GM12878 (cell line): ENCODE measurements at regions not wholly inside any gene's neighbourhood (a gene's known extent, or its start where the extent isn't known, plus 50 kb on each side); places are given as distances from the start of the nearest gene placed in this dataset.

Source experiments
- ATAC-seq: fragments of 200-7000 bp; cut with Tn5 transposase; 3 replicates; pipeline ENCODE4 v1.9.1; 2020; ENCODE audit warnings: mild to moderate bottlenecking, moderate library complexity
- BruUV-seq: library from RNA; stranded (reverse); fragments of 400-500 nt; replicated peaks from 2 replicates; lab custom pipeline; 2021; lab: Mats Ljungman, UMichigan
- CTCF ChIA-PET: fragments of 300-600 bp; sonication (Branson Sonifier 250); formaldehyde crosslinking; extraction: SDS; loops from one replicate; lab custom pipeline; 2021; ENCODE audit warnings: inconsistent platforms; lab: Yijun Ruan, JAX
- POLR2A ChIA-PET: fragments of 350-600 bp; formaldehyde crosslinking; extraction: SDS; loops from one replicate; lab custom pipeline; 2021; ENCODE audit warnings: inconsistent platforms; lab: Charles Lee
- RAD21 ChIA-PET: fragments of 300-600 bp; sonication (Branson Sonifier 250); formaldehyde crosslinking; loops from one replicate; lab custom pipeline; 2023; ENCODE audit warnings: antibody characterized with exemption; ENCODE audit not compliant: unreplicated experiment; lab: Charles Lee
- SMC1A ChIA-PET: fragments of 300-600 bp; sonication (Branson Sonifier 250); formaldehyde crosslinking; loops from one replicate; lab custom pipeline; 2023; ENCODE audit not compliant: unreplicated experiment, uncharacterized antibody; lab: Charles Lee
- DNase-seq: peaks from one replicate; pipeline ENCODE4 v3.0.0-alpha.2; 2011; ENCODE audit warnings: low read depth, low spot score
- FAIRE-seq: peaks from 3 replicates; lab custom pipeline; 2011; peaks lifted over from hg19 to GRCh38; lab: Jason Lieb, UNC
- H2AFZ ChIP-seq: 2 replicates; pipeline ENCODE4 v1.6.0; 2011; ENCODE audit warnings: low read depth, low read length, control low read depth; ENCODE audit not compliant: control insufficient read depth
- H3K27ac ChIP-seq: 2 replicates; pipeline ENCODE4 v1.5.1; 2011; ENCODE audit warnings: control low read depth; ENCODE audit not compliant: control insufficient read depth, insufficient read depth
- H3K27me3 ChIP-seq, 2 experiments: replicated peaks in 1 of 2; 2 replicates each; pipeline versions ENCODE4 v1.6.0 to v1.6.1; 2011; ENCODE audit warnings: low read length in 1 of 2; ENCODE audit not compliant: control insufficient read depth in 2 of 2, insufficient read depth in 2 of 2
- H3K36me3 ChIP-seq, 2 experiments: 2 replicates each; pipeline ENCODE4 v1.5.1; 2011; ENCODE audit warnings: low read length in 1 of 2; ENCODE audit not compliant: control insufficient read depth in 2 of 2, insufficient read depth in 2 of 2
- H3K4me1 ChIP-seq: 2 replicates; pipeline ENCODE4 v1.6.1; 2011; ENCODE audit warnings: mild to moderate bottlenecking, low read length, moderate library complexity, mixed read lengths; ENCODE audit not compliant: control insufficient read depth, insufficient read depth
- H3K4me2 ChIP-seq: 2 replicates; pipeline ENCODE4 v1.6.0; 2011; ENCODE audit warnings: control low read depth; ENCODE audit not compliant: control insufficient read depth, insufficient read depth
- H3K4me3 ChIP-seq: fragments of 200-600 bp; sonication (generic); 2 replicates; pipeline ENCODE4 v1.5.1; 2016
- H3K79me2 ChIP-seq: 2 replicates; pipeline ENCODE4 v1.6.0; 2011; ENCODE audit warnings: low read length; ENCODE audit not compliant: control insufficient read depth, insufficient read depth
- H3K9ac ChIP-seq: 2 replicates; pipeline ENCODE4 v1.8.0; 2011; ENCODE audit warnings: low read length, control low read depth, mixed read lengths; ENCODE audit not compliant: control insufficient read depth, insufficient read depth
- H3K9me3 ChIP-seq: replicated peaks from 3 replicates; pipeline ENCODE4 v1.5.1; 2011; ENCODE audit warnings: mild to moderate bottlenecking, low read length; ENCODE audit not compliant: control insufficient read depth, insufficient read depth
- H4K20me1 ChIP-seq: 2 replicates; pipeline ENCODE4 v1.6.0; 2011; ENCODE audit not compliant: control insufficient read depth, insufficient read depth
- BMI1 ChIP-seq: fragments of 450-650 bp; IDR thresholded peaks from 2 replicates; pipeline ENCODE4 v1.6.1; 2016; ENCODE audit warnings: mild to moderate bottlenecking, moderate library complexity, borderline replicate concordance
- CREB1 ChIP-seq: IDR thresholded peaks from 2 replicates; pipeline ENCODE4 v1.6.1; 2012; ENCODE audit warnings: low read depth, mild to moderate bottlenecking, inconsistent platforms
- GATAD2B ChIP-seq: fragments of 450-650 bp; conservative IDR thresholded peaks from 2 replicates; pipeline ENCODE4 v1.6.1; 2017; ENCODE audit warnings: low read depth, mild to moderate bottlenecking, moderate library complexity
- LARP7 ChIP-seq: fragments of 450-650 bp; IDR thresholded peaks from 2 replicates; pipeline ENCODE4 v1.6.1; 2017; ENCODE audit warnings: mild to moderate bottlenecking
- RAD21 ChIP-seq: IDR thresholded peaks from 2 replicates; pipeline ENCODE4 v1.6.1; 2011; ENCODE audit warnings: mild to moderate bottlenecking, low read depth, low read length, moderate library complexity; ENCODE audit not compliant: insufficient read depth
- WGBS: methylation state at CpG from one replicate; pipeline ENCODE4 v1.1.6; 2016; ENCODE audit warnings: low lambda C conversion rate; ENCODE audit not compliant: insufficient replicate concordance, insufficient coverage; ENCODE audit errors: missing lambda C conversion rate; 5-methylcytosine and 5-hydroxymethylcytosine counted together
- in situ Hi-C: fragments of 300-500 bp; cut with MboI; formaldehyde crosslinking; loops from 9 replicates; pipeline ENCODE4 v1.14.3; 2018; ENCODE audit warnings: mixed read lengths
- intact Hi-C: fragments of 100-400 bp; cut with micrococcal nuclease; formaldehyde crosslinking; loops from one replicate; pipeline ENCODE4 v1.14.2; 2022; ENCODE audit not compliant: unreplicated experiment
- TF ChIP-seq, protein P1 (sequence below), 3 experiments: IDR thresholded peaks in 2 of 3; conservative IDR thresholded peaks in 1 of 3; 2 replicates each; pipeline ENCODE4 v1.5.1; 2011; ENCODE audit warnings: low read depth in 3 of 3, low read length in 3 of 3, mild to moderate bottlenecking in 3 of 3, control low read depth in 2 of 3, moderate library complexity in 2 of 3, inconsistent platforms in 1 of 3, mixed read lengths in 1 of 3; ENCODE audit not compliant: control insufficient read depth in 2 of 3, insufficient read depth in 1 of 3; ENCODE audit errors: extremely low read depth in 1 of 3
- TF ChIP-seq, protein P2 (sequence below): fragments of 150-350 bp; IDR thresholded peaks from 2 replicates; pipeline ENCODE4 v1.6.1; 2016; ENCODE audit warnings: low read depth, low read length

DNA sequence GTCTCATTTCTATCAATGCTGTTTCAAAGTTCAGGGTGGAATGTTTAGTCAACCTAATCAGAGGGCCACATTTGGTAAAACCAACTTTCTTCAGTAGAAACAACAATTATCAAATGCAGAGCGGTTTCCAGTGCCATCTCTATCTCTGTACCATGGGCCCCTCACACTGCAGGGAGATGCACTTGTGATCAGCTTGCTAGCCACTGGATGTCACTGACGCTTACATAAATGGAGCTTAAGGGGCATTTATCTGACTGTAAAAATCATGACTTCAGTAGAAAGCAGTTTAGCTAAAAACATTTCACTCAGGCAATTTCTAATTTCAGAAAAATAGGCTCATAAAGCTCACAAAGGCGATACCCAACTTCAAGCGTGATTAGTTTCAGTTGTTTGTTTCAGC, 678.0 kb downstream of the ZEB2 start:
- H4K20me1 ChIP-seq, result no peaks in the 10 kb centered on the region
- H3K27me3 ChIP-seq, result peaks cover 0 to 5% of the 10 kb centered on the region in 2 experiments; a peak in 1 of 4 replicates
- ChIA-PET CTCF (no interaction called here), POLR2A (no interaction called here)
- FAIRE-seq, result no peak
- no peaks in the 10 kb centered on the region for H3K36me3 ChIP-seq
- H3K4me1 ChIP-seq, result no peaks in the 10 kb centered on the region
- DNase-seq, result no peak
- no peak overlapping the region for H2AFZ ChIP-seq
- BruUV-seq, result no TSS peak
- H3K4me2 ChIP-seq, result no peak overlapping the region
- no peaks in the 10 kb centered on the region for H3K9me3 ChIP-seq
- H3K4me3 ChIP-seq, result no peak overlapping the region
- ATAC-seq, result 0 out of 3 replicates have a peak, but pooled peaks have one; percentile 34
- intact Hi-C loops, result no loop called here
- 61% methylated on average over 4 of the region's 4 CpGs for WGBS
- no peaks in the 10 kb centered on the region for H3K79me2 ChIP-seq
- no peak overlapping the region for H3K9ac ChIP-seq
- peak; percentile 42 for TF ChIP-seq RAD21
- TF ChIP-seq CREB1, result no peak
- no peak for TF ChIP-seq GATAD2B
- TF ChIP-seq, protein P1, sequence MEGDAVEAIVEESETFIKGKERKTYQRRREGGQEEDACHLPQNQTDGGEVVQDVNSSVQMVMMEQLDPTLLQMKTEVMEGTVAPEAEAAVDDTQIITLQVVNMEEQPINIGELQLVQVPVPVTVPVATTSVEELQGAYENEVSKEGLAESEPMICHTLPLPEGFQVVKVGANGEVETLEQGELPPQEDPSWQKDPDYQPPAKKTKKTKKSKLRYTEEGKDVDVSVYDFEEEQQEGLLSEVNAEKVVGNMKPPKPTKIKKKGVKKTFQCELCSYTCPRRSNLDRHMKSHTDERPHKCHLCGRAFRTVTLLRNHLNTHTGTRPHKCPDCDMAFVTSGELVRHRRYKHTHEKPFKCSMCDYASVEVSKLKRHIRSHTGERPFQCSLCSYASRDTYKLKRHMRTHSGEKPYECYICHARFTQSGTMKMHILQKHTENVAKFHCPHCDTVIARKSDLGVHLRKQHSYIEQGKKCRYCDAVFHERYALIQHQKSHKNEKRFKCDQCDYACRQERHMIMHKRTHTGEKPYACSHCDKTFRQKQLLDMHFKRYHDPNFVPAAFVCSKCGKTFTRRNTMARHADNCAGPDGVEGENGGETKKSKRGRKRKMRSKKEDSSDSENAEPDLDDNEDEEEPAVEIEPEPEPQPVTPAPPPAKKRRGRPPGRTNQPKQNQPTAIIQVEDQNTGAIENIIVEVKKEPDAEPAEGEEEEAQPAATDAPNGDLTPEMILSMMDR (IDR thresholded peaks at IDR 0.05 in 2 of 3, conservative IDR thresholded peaks at IDR 0.05 in 1 of 3; ENCODE audit: control insufficient read depth in 2 of 3, extremely low read depth in 1 of 3, insufficient read depth in 1 of 3, low read depth in 3 of 3, low read length in 3 of 3), result peak in 1 of 3 experiments; percentile 22; a peak in 1 of 6 replicates
- TF ChIP-seq LARP7, result no peak
- TF ChIP-seq, all 136 proteins: peak for 2
- in situ Hi-C loops, result no loop called here
- RAD21 ChIA-PET, result interaction anchor here (1.1 kb wide), 1 partner anchor 92 kb away, joined by 6 read pairs; no protein-coding TSS in a partner anchor
- no peak overlapping the region for H3K27ac ChIP-seq
- SMC1A ChIA-PET, result interaction anchor here (0.6 to 0.9 kb wide), 2 partner anchors 61 to 252 kb away, joined by 3 read pairs; no protein-coding TSS in a partner anchor

DNA sequence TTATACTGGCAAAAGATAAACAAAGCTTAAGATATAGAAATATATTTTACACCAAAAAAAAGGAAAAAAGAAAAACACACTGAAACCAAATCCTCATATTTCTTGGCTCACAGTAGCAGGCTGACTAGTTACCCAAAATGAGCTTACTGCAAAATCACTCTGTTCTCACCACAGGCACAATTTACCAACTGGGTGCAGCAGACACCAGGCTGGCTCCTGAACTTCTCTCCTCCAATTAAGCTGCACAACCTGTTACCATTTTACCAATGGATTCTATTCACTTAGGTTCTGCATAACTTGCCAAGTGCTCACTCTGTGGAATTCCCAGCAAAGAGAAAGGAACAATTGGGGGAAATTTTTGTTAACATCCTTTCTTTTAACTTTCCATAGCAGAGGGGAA, 679.3 kb downstream of the ZEB2 start:
- in situ Hi-C loops, result no loop called here
- Histone ChIP-seq H3K4me2 (no peak overlapping the region), H3K9me3 (no peaks in the 10 kb centered on the region)
- TF ChIP-seq BMI1 (no peak), LARP7 (no peak)
- TF ChIP-seq, protein P2, sequence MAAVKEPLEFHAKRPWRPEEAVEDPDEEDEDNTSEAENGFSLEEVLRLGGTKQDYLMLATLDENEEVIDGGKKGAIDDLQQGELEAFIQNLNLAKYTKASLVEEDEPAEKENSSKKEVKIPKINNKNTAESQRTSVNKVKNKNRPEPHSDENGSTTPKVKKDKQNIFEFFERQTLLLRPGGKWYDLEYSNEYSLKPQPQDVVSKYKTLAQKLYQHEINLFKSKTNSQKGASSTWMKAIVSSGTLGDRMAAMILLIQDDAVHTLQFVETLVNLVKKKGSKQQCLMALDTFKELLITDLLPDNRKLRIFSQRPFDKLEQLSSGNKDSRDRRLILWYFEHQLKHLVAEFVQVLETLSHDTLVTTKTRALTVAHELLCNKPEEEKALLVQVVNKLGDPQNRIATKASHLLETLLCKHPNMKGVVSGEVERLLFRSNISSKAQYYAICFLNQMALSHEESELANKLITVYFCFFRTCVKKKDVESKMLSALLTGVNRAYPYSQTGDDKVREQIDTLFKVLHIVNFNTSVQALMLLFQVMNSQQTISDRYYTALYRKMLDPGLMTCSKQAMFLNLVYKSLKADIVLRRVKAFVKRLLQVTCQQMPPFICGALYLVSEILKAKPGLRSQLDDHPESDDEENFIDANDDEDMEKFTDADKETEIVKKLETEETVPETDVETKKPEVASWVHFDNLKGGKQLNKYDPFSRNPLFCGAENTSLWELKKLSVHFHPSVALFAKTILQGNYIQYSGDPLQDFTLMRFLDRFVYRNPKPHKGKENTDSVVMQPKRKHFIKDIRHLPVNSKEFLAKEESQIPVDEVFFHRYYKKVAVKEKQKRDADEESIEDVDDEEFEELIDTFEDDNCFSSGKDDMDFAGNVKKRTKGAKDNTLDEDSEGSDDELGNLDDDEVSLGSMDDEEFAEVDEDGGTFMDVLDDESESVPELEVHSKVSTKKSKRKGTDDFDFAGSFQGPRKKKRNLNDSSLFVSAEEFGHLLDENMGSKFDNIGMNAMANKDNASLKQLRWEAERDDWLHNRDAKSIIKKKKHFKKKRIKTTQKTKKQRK, result no peak
- TF ChIP-seq, all 136 proteins: peak for 0
- BruUV-seq, result no TSS peak
- Histone ChIP-seq H2AFZ (no peak overlapping the region), H3K36me3 (no peaks in the 10 kb centered on the region), H3K27me3 (peaks cover 0 to 5% of the 10 kb centered on the region in 2 experiments; a peak in 1 of 4 replicates), H3K79me2 (no peaks in the 10 kb centered on the region), H3K4me3 (no peak overlapping the region), H3K9ac (no peak overlapping the region), H3K4me1 (no peaks in the 10 kb centered on the region), H4K20me1 (no peaks in the 10 kb centered on the region), H3K27ac (no peak overlapping the region)
- FAIRE-seq (no peak), ATAC-seq (no peak), DNase-seq (no peak)
- SMC1A ChIA-PET, result no interaction called here
- POLR2A ChIA-PET, result no interaction called here
- RAD21 ChIA-PET, result no interaction called here
- intact Hi-C loops, result no loop called here
- CTCF ChIA-PET, result interaction anchor here (0.9 kb wide), 1 partner anchor 91 kb away, joined by 3 read pairs; no protein-coding TSS in a partner anchor
